H1 (cell line): ENCODE measurements at regions not wholly inside any gene's neighbourhood (a gene's known extent, or its start where the extent isn't known, plus 50 kb on each side); places are given as distances from the start of the nearest gene placed in this dataset.
"Not testable (repeated sequence)": the region's sequence is repeated elsewhere in the genome, so short reads cannot be mapped to it uniquely, and the experiment has no call there.

ENCODE experiments used
- BRCA1 ChIP-seq: IDR thresholded peaks from 2 replicates; pipeline ENCODE4 v1.6.1; 2012; ENCODE audit warnings: low read depth, low read length, improper control_type of control experiment
- CHD2 ChIP-seq: IDR thresholded peaks from 2 replicates; pipeline ENCODE4 v1.6.1; 2012; ENCODE audit warnings: low read length, improper control_type of control experiment
- EZH2 ChIP-seq: fragments of 200-600 bp; sonication (generic); IDR thresholded peaks from 2 replicates; pipeline ENCODE4 v1.7.1; 2012; ENCODE audit warnings: low read depth, mild to moderate bottlenecking, moderate library complexity, low read length, inconsistent platforms; ENCODE audit not compliant: severe bottlenecking
- HDAC2 ChIP-seq, 2 experiments: fragments of 300-600 bp in 1 of 2; sonication (generic) in 1 of 2; IDR thresholded peaks; 2 replicates each; pipeline ENCODE4 v1.6.1; 2011 to 2012; ENCODE audit warnings: low read depth in 2 of 2, low read length in 2 of 2, mild to moderate bottlenecking in 2 of 2, moderate library complexity in 2 of 2, borderline replicate concordance in 1 of 2, inconsistent platforms in 1 of 2
- SP2 ChIP-seq: IDR thresholded peaks from 2 replicates; pipeline ENCODE4 v1.6.1; 2012; ENCODE audit warnings: mild to moderate bottlenecking, low read length, inconsistent platforms
- TBP ChIP-seq: IDR thresholded peaks from 2 replicates; pipeline ENCODE4 v1.6.1; 2011; ENCODE audit warnings: low read depth, low read length, improper control_type of control experiment
- TF ChIP-seq, protein P1 (sequence below): IDR thresholded peaks from 2 replicates; pipeline ENCODE4 v1.6.1; 2011; ENCODE audit warnings: low read length, improper control_type of control experiment
- TF ChIP-seq, protein P2 (sequence below), 3 experiments: IDR thresholded peaks; 1 replicate in 2 of 3; 2 replicates in 1 of 3; pipeline versions ENCODE4 v1.5.1 to v1.6.1; 2011; ENCODE audit warnings: low read length in 3 of 3, mild to moderate bottlenecking in 3 of 3, inconsistent platforms in 2 of 3, low read depth in 1 of 3, moderate library complexity in 1 of 3; ENCODE audit not compliant: insufficient read depth in 1 of 3; ENCODE audit errors: control extremely low read depth in 1 of 3

DNA sequence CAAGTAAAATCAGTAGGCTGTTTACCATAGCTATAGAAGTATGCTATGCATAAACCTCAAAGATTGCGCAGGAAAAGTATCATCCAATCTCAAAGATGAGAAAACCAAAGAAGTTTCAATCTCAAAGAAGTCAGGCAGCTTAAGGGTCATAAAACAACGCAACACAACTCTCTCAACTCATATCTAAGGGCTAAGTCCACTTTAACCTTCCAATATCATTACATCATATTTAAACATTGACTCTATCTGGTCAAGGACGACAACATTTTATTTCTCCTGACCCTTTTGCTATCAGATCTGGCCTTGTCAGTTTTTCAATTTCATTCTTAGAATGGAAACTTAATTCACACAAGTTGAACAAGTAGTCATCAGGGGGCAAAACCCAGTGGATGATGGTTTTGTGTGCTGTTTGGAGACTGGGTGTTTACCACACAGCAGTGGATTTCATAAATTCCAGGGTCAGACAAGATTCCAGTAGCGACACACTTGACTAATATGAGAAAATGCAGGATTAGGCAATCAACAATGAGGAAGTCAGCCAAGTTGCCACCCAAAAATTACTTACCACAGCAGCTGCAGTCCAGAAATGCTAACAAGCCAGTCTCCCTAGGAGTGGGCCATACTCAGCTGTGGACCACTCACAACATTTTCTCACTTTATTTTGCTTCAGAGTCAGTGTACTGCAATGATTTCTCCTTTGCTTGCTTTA is 108.7 kb upstream of the NBPF26 start:
- TF ChIP-seq, protein P1, sequence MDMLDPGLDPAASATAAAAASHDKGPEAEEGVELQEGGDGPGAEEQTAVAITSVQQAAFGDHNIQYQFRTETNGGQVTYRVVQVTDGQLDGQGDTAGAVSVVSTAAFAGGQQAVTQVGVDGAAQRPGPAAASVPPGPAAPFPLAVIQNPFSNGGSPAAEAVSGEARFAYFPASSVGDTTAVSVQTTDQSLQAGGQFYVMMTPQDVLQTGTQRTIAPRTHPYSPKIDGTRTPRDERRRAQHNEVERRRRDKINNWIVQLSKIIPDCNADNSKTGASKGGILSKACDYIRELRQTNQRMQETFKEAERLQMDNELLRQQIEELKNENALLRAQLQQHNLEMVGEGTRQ, result not testable (repeated sequence)
- not testable (repeated sequence) for TF ChIP-seq TBP; EZH2; BRCA1; HDAC2 (IDR thresholded peaks at IDR 0.05; ENCODE audit: borderline replicate concordance in 1 of 2, low read depth in 2 of 2, low read length in 2 of 2); CHD2; SP2
- TF ChIP-seq, protein P2, sequence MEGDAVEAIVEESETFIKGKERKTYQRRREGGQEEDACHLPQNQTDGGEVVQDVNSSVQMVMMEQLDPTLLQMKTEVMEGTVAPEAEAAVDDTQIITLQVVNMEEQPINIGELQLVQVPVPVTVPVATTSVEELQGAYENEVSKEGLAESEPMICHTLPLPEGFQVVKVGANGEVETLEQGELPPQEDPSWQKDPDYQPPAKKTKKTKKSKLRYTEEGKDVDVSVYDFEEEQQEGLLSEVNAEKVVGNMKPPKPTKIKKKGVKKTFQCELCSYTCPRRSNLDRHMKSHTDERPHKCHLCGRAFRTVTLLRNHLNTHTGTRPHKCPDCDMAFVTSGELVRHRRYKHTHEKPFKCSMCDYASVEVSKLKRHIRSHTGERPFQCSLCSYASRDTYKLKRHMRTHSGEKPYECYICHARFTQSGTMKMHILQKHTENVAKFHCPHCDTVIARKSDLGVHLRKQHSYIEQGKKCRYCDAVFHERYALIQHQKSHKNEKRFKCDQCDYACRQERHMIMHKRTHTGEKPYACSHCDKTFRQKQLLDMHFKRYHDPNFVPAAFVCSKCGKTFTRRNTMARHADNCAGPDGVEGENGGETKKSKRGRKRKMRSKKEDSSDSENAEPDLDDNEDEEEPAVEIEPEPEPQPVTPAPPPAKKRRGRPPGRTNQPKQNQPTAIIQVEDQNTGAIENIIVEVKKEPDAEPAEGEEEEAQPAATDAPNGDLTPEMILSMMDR (IDR thresholded peaks at IDR 0.05; ENCODE audit: control extremely low read depth in 1 of 3, insufficient read depth in 1 of 3, low read depth in 1 of 3, low read length in 3 of 3), result not testable (repeated sequence)
